ENCODE measurements at regions not wholly inside any gene's neighbourhood (a gene's known extent, or its start where the extent isn't known, plus 50 kb on each side); places are given as distances from the start of the nearest gene placed in this dataset.

- Histone ChIP-seq H3K27me3 (no peaks in the 10 kb centered on the region), H3K4me1 (peaks cover 0 to 3% of the 10 kb centered on the region in 2 donors), H3K9me3 (no peaks in the 10 kb centered on the region), H3K36me3 (no peaks in the 10 kb centered on the region), H3K27ac (no peak overlapping the region), H3K4me3 (no peak overlapping the region)
- ATAC-seq (no peak), DNase-seq (no peak)
- intact Hi-C loops (cut with DNase I): no loop called here
- TF ChIP-seq, protein P1, sequence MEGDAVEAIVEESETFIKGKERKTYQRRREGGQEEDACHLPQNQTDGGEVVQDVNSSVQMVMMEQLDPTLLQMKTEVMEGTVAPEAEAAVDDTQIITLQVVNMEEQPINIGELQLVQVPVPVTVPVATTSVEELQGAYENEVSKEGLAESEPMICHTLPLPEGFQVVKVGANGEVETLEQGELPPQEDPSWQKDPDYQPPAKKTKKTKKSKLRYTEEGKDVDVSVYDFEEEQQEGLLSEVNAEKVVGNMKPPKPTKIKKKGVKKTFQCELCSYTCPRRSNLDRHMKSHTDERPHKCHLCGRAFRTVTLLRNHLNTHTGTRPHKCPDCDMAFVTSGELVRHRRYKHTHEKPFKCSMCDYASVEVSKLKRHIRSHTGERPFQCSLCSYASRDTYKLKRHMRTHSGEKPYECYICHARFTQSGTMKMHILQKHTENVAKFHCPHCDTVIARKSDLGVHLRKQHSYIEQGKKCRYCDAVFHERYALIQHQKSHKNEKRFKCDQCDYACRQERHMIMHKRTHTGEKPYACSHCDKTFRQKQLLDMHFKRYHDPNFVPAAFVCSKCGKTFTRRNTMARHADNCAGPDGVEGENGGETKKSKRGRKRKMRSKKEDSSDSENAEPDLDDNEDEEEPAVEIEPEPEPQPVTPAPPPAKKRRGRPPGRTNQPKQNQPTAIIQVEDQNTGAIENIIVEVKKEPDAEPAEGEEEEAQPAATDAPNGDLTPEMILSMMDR (IDR thresholded peaks at IDR 0.05): no peak
Measured at GRCh38 chr15:61753018-61753710, 307.1 kb downstream of the VPS13C start.

DNA sequence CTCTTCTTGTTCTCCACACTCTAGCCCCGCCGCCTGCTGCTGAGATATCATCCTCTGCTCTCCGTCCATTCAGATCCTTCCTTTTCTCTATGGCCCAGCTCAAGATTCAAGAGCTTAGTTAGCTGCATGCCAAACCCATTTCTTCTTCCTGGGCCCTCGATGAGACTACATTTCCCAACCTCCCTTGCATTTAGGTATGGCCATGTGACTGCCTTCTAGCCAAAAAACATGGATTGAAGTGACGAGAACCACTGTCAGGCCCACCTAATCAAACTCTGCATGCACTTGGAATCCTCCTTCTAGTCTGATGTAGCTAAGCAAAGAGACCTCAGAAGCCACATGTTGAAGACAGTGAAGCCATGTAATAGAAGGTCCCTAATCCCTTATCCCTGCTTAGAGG, 308.2 kb downstream of the VPS13C start:
- ATAC-seq (no peak), DNase-seq (no peak)
- Histone ChIP-seq H3K27me3 (no peaks in the 10 kb centered on the region), H3K4me3 (no peak overlapping the region), H3K27ac (no peak overlapping the region), H3K36me3 (no peaks in the 10 kb centered on the region), H3K4me1 (peaks cover 0 to 3% of the 10 kb centered on the region in 2 donors), H3K9me3 (no peaks in the 10 kb centered on the region)
- intact Hi-C loops (cut with DNase I): no loop called here
- TF ChIP-seq, protein P1 (IDR thresholded peaks at IDR 0.05): no peak

DNA sequence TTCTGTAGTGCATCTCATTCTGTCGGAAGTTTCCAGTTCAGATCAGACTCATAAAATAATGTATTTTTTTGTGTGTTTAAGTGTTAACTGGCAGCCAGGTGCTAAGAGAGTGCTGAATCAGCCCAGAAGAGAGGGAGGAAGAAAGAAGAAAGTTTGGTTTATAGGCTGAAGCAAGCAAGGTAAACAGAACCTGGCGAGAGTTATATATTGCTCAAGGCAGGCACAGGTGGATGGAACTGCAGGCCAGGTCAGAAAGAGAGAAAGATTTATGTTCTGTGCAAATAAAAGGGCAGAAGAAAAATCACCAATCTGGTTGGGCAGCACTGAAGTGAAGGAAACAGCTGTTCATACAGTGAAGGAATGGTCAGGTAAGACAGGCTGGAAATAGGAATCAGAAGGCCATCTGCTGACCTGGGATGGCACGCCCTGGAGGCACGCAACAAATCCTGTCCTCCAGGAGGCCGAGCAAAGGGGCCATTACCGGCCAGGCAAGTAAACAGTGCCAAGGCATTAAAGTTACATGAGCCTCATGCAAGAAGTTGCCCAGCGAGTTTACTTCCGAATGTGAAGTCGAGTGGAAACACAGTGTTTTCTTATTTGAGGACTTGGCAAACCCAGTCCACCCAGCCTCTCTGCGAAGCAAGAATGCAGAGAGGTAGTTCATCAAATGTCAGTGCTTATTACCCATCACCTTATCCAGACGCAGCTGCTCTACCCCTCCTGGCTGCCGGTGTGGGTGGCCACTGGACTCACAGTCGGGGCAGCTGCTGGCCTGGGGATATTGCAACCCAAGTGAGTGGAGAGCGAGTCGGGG, 309.8 kb downstream of the VPS13C start:
- peak; percentile 92 for ATAC-seq
- H3K4me1 ChIP-seq: peaks cover 0 to 3% of the 10 kb centered on the region in 2 donors
- H3K4me3 ChIP-seq: no peak overlapping the region
- TF ChIP-seq, protein P1 (IDR thresholded peaks at IDR 0.05): no peak
- no peak overlapping the region for H3K27ac ChIP-seq
- no peaks in the 10 kb centered on the region for H3K27me3 ChIP-seq
- no peaks in the 10 kb centered on the region for H3K36me3 ChIP-seq
- H3K9me3 ChIP-seq: no peaks in the 10 kb centered on the region
- DNase-seq: peak in 3 of 4 donors; percentile 7 to 58 (median 50)
- intact Hi-C loops (cut with DNase I): no loop called here

DNA sequence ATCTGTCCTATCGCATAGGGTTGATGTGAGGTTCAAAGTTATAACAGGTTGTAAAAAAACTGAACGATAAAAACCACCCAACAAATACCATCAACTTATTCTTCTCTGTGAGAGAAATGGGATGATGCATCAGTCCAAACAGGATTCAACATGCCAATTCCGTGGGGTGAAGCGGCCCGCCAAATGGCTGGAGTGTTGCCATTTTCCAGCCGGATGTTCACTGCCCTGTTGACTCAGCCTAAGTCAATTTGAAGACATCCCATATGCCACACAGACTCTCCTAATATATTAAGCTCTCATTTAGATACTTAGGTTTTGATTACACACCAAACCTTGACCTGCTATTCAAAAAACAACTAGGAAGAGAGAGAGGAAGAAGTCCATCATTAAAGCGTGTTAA, 311.1 kb downstream of the VPS13C start:
- no peak for DNase-seq
- H3K27ac ChIP-seq: no peak overlapping the region

DNA sequence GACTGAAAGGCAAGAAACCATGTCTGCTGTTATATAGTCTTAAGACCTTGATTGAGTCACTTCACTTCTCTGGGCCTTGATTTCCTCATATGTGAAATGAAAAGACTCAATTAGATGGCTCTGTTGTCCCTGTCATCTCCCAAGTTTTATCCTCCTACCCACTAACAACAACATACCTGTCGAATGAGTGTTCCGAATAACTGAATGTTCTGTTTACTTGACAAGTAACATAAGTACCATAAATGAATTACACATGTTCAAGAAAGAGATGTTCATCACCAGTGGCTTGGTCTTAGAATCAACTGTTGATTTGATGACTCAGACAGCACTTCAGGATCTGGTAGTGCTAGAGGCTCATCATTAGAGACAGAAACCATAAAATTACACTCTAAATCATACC, 311.7 kb downstream of the VPS13C start:
- TF ChIP-seq, protein P1 (IDR thresholded peaks at IDR 0.05): no peak
- ATAC-seq (no peak), DNase-seq (no peak)
- Histone ChIP-seq H3K4me1 (peaks cover 0 to 3% of the 10 kb centered on the region in 2 donors), H3K4me3 (no peak overlapping the region), H3K27me3 (no peaks in the 10 kb centered on the region), H3K36me3 (no peaks in the 10 kb centered on the region), H3K27ac (no peak overlapping the region), H3K9me3 (no peaks in the 10 kb centered on the region)
- intact Hi-C loops (cut with DNase I): no loop called here

More for the DNA sequence above, 311.1 kb downstream of the VPS13C start:
- Histone ChIP-seq H3K27me3 (no peaks in the 10 kb centered on the region), H3K9me3 (no peaks in the 10 kb centered on the region), H3K36me3 (no peaks in the 10 kb centered on the region), H3K4me1 (peaks cover 0 to 3% of the 10 kb centered on the region in 2 donors), H3K4me3 (no peak overlapping the region)
- intact Hi-C loops (cut with DNase I): no loop called here
- no peak for ATAC-seq
- TF ChIP-seq, protein P1 (IDR thresholded peaks at IDR 0.05): no peak

Data from left lung (tissue), 4 donors.